ENCODE measurements at regions not wholly inside any gene's neighbourhood (a gene's known extent, or its start where the extent isn't known, plus 50 kb on each side); places are given as distances from the start of the nearest gene placed in this dataset.
"Not testable (repeated sequence)": the region's sequence is repeated elsewhere in the genome, so short reads cannot be mapped to it uniquely, and the experiment has no call there.

DNA sequence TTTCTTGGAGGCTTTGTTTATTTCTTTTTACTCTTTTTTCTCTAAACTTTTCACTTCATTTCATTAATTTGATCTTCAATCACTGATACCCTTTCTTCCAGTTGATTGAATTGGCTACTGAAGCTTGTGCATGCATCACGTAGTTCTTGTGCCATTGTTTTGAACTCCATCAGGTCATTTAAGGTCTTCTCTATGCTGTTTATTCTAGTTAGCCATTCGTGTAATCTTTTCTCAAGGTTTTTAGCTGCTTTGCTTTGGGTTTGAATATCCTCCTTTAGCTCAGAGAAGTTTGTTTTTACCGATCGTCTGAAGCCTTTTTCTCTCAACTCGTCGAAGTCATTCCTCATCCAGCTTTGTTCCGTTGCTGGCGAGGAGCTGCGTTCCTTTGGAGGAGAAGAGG is 189.9 kb downstream of the TTC6 start:
- TF ChIP-seq, protein P1, sequence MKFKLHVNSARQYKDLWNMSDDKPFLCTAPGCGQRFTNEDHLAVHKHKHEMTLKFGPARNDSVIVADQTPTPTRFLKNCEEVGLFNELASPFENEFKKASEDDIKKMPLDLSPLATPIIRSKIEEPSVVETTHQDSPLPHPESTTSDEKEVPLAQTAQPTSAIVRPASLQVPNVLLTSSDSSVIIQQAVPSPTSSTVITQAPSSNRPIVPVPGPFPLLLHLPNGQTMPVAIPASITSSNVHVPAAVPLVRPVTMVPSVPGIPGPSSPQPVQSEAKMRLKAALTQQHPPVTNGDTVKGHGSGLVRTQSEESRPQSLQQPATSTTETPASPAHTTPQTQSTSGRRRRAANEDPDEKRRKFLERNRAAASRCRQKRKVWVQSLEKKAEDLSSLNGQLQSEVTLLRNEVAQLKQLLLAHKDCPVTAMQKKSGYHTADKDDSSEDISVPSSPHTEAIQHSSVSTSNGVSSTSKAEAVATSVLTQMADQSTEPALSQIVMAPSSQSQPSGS (tag by site-specific recombination; IDR thresholded peaks at IDR 0.05; ENCODE audit: low read depth): not testable (repeated sequence)
- TF ChIP-seq, protein P2, sequence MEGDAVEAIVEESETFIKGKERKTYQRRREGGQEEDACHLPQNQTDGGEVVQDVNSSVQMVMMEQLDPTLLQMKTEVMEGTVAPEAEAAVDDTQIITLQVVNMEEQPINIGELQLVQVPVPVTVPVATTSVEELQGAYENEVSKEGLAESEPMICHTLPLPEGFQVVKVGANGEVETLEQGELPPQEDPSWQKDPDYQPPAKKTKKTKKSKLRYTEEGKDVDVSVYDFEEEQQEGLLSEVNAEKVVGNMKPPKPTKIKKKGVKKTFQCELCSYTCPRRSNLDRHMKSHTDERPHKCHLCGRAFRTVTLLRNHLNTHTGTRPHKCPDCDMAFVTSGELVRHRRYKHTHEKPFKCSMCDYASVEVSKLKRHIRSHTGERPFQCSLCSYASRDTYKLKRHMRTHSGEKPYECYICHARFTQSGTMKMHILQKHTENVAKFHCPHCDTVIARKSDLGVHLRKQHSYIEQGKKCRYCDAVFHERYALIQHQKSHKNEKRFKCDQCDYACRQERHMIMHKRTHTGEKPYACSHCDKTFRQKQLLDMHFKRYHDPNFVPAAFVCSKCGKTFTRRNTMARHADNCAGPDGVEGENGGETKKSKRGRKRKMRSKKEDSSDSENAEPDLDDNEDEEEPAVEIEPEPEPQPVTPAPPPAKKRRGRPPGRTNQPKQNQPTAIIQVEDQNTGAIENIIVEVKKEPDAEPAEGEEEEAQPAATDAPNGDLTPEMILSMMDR (tag by site-specific recombination; IDR thresholded peaks at IDR 0.05): not testable (repeated sequence)
- TF ChIP-seq ZNF549 (tag by site-specific recombination; IDR thresholded peaks at IDR 0.05); KLF16 (tag by site-specific recombination; IDR thresholded peaks at IDR 0.05); BCL11A (tag by site-specific recombination; IDR thresholded peaks at IDR 0.05; ENCODE audit: low read depth); ZNF561 (tag by site-specific recombination; IDR thresholded peaks at IDR 0.05; ENCODE audit: borderline replicate concordance): not testable (repeated sequence)
- TF ChIP-seq, protein P3, sequence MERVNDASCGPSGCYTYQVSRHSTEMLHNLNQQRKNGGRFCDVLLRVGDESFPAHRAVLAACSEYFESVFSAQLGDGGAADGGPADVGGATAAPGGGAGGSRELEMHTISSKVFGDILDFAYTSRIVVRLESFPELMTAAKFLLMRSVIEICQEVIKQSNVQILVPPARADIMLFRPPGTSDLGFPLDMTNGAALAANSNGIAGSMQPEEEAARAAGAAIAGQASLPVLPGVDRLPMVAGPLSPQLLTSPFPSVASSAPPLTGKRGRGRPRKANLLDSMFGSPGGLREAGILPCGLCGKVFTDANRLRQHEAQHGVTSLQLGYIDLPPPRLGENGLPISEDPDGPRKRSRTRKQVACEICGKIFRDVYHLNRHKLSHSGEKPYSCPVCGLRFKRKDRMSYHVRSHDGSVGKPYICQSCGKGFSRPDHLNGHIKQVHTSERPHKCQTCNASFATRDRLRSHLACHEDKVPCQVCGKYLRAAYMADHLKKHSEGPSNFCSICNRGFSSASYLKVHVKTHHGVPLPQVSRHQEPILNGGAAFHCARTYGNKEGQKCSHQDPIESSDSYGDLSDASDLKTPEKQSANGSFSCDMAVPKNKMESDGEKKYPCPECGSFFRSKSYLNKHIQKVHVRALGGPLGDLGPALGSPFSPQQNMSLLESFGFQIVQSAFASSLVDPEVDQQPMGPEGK (tag by site-specific recombination; IDR thresholded peaks at IDR 0.05): not testable (repeated sequence)
